GM18909 (cell line): ENCODE measurements at regions not wholly inside any gene's neighbourhood (a gene's known extent, or its start where the extent isn't known, plus 50 kb on each side); places are given as distances from the start of the nearest gene placed in this dataset.

Experiments used
- ATAC-seq: cut with Tn5 transposase; IDR thresholded peaks from one replicate; pipeline ENCODE4 v1.9.1; 2021; ENCODE audit warnings: mild to moderate bottlenecking; ENCODE audit not compliant: unreplicated experiment, poor library complexity

DNA sequence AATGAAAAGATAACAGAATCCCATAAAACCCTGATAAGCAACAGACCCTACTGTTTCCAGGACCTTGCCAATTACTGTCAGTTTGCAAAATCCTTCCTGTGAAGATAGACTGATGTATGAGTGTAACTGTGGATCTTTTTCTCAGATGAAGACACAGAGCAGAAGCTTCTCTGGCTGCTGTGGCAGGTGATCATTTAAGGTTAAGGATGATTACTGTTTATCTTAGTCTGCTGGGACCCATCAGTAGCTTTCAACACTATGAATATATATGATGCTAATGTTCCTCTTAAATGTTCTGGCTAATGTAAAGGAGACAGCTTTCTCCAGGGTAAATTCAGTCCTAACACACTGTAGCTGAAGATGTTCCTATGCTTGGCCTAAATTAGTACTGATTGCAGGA, 56.0 kb upstream of the CTTNBP2 start:
- ATAC-seq, result no peak

DNA sequence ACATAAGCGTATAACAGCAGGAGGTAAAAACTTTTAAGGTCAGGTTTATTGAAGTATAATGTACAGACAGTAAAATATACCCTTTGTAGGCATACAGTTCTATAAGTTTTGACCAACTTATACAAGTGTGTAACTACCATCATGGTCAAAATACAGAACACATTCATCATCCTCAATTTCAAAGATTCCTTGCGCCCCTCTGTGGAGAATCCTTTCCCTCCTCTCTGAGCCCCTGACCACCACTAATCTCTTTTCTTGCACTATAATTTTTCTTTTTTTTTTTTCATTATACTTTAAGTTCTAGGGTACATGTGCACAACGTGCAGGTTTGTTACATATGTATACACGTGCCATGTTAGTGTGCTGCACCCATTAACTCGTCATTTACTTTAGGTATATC, 58.1 kb upstream of the CTTNBP2 start:
- no peak for ATAC-seq

DNA sequence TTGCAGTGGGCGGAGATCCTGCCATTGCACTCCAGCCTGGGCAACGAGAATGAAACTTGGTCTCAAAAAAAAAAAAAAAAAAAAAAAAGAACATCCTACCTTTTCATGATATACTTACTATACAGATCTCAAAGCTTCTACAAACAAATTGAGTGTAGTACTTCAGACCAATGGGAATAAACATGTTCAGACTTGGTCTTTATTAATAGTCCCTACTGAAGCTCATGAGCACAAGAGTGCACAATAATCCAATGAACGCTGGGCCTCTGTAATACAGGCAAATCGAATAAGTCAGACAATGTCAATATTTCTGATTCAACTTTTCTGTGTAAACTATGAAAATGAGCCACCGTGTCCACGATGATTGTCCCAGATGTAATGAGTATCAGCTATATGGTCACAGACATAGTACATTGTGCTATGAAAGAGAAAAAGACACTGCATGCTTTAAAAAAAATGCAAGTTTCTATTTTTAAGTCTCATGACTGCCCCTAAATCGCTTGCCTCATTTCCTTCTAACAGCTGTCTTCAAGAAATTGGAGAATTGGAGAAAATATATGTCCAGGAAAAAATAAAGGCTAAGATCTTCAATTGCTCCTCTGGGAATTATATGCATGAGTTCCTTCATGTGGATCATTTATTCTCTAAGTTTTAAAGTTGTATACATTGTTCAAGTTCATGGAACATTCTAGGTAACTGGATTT, 64.0 kb upstream of the CTTNBP2 start:
- ATAC-seq, result no peak

DNA sequence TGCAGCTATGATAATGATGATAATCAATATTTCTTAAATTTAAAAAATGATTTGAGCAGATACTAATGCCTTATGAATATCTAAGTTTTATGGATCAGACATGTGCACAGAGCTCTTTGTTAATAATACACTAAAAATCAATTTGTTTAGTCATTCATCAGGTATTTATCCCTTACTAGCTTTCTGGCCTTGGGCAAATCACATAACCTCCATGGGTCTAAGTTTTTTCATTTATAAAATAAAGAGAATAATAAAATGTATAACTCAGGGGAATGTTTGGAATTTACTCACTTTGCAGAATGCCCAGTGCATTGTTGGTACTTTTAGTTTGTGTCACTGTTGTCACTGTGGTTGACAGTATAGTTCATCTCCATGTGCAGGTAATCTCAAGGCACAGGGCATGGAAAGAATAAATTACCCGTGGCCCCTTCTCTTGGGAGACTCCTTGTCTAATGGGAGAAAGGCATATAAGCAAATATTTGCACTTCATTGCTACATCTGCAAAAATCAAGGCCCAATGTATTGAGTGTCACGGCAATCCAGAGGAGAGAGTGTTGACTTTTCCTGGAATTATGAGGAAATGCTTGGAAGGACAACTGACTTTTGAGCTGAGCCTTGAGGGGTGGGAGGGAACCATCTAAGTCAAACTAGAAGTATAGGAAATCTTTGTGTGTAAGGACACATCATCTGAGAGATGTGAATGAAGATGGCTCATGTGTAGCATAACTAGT, 64.7 kb upstream of the CTTNBP2 start:
- no peak for ATAC-seq

DNA sequence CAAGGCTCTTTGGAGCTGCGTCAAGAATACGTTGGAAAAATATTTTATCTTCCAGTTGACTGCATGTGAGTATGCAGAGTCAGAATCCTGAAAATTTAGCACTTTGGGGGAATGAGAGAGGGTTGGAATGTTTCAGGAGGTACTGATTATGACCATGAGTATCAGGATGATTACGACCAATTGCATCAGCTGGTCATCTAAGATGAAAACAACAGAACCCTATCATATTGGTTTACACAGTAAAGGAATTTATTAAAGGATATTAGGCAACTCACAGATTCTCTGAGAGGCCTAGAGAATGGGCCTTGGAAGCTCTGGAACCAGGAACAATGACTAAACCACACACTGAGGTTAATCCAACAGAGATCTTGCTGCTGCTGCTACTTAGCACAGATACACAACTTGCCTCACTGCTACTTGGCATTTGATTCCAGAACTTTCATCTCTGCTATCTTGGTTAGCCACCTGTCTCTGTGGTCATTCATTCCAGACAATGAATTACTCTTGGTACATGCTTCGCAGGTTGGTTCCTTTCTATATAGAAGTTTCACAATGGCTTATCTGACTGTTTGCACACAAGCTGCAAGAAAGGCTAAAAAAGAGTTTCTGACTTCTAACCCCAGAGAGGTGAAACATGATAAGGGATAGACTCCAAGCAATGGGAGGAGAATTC, 68.0 kb upstream of the CTTNBP2 start:
- no peak for ATAC-seq

DNA sequence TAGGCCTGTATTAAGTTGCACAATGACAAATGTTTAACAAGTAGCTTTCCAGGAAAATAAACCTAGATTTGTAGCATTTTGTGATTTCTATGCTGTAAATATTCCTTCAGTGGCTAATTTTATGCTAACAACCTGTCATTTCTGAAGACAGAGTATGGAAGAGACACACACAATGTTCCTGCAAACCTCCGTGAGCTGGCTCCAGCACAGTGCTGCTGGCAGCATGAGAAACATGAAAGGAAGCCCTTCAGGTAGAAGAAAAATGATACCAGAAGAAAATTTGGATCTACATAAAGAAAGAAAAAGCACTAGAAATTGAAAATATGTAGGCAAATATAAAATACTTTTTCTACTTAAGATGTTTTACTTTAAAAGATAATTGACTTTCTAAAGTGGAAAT, 69.5 kb upstream of the CTTNBP2 start:
- ATAC-seq, result no peak

DNA sequence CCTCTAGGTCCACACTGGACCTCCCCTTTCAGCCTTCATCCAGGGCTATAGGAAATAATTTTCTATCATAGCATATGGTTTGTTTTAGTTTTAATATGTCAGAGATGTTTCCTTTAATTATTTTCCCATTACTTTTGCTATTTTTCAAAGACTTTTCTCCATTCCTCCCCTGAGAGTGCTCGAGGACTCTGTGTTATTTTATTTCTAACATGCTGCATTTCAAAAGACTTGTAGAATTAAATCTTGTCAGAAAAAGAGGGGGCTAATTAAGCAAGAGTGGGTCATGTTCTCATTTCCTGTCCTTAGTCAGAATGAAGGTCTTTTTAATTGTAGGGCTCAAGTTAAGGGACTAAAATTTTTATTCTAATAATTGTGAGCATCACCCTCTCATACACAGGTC, 71.6 kb upstream of the CTTNBP2 start:
- no peak for ATAC-seq

DNA sequence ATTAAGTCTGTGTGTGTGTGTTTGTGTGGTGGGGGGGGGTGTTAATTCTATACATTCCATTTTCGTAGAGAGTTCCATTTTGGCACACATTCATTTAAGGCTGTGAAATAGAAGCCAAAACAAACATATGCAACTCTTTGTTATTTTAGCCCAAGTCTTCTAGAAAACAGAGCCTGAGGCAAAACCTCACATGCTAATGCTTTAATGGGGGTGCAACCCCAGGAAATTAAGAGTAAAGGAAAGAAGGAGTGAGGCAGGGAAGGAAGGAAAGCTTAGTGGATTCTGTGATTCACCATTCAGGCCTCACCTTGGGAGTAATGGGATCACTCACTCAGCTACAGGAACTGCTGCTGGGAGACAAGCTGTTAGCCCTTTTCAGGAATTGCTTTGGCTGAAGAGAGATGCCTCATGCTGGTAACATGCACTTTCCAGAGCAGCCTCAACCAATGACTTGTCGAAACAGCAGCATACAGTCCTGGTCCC, 73.0 kb upstream of the CTTNBP2 start:
- no peak for ATAC-seq

DNA sequence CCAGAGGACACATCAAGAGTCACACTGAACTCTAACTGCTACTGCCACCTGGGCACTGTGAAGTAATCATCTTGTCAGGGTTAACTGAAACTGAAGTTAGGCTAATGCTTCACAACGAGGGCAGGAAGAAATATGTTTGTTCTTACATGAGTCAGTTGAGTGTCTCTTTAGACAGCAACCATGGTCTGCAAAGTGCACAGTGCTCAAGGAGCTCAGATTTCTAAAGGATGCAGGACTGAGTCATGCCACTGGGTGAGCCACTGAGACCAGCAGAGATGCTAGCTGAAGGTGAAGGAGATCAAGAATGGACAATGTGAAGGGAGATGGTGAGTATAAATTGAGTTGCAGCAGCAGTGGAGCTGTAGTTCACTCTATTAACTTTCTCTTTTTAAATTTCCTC, 76.0 kb upstream of the CTTNBP2 start:
- peak; percentile 56 for ATAC-seq

DNA sequence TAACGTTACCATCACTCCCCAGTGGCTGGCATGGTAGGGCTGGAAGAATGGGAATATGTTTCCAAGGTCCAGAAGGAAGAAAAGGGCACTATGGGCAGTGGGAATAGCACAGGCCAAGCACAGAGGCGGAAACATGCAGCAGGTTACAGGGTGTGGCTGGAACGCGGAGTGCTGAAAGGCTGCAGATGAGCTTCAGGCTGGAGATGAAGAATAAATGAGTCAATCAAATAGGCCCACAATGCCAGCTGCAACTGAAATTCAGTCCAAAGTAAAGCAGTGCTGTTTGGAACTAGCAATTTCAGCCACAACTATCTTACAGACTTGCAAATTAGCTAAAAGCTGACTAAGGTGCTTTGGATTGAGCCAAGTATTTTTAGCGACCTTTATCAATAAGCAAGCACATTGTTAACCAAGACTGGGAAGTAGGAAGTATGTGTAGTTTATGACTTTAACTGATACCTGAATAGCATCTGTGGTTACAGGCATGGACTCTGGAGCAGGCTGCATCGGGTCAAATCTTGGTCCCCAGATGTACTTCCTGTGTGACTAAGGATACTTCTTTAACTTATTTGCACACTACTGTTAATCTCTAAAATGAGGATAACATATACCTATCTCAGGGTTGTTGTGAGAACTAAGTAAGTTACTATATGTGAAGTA, 77.5 kb upstream of the CTTNBP2 start:
- ATAC-seq, result no peak

DNA sequence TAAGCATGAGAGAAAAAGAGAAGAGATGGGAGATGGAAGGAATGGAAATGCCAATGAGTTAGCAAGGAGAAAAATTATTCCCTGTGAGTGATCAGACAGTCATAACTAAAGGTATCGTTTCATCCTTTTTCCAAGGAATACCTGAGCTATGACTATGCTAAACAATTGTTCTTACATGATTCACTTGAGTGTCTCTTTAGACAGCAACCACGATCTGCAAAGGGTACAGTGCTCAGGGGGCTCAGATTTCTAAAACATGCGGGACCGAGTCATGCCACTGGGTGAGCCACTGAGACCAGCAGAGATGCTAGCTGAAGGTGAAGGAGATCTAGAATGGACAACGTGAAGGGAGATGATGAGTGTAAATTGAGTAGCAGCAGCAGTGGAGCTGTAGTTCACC, 78.0 kb upstream of the CTTNBP2 start:
- no peak for ATAC-seq

DNA sequence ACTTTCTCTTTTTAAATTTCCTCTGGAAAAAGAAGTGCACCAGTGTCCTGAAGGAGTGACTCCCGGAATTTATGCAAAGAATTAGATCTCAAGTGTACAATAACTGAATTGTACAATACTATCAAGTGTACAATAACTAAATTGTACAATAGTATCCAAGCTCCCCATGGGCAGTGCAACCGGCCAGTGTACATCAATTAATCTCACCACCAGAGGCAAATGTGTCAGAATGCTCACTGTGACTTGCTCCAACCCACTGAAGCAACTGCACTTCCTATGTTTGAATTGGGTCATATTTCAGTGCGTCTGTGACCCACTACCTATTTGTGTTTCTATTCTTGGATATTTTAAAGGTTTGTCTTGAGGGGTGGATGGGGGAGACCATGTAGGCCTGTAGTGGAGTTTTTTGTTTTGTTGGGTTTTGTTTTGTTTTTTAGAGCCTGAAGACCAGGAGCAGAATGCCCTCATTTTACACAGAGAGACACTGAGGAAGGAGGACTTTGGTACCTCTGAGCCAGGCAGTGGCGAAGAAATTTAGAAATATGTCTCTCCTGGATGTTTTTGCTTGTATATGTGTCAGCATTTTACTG, 78.5 kb upstream of the CTTNBP2 start:
- no peak for ATAC-seq

DNA sequence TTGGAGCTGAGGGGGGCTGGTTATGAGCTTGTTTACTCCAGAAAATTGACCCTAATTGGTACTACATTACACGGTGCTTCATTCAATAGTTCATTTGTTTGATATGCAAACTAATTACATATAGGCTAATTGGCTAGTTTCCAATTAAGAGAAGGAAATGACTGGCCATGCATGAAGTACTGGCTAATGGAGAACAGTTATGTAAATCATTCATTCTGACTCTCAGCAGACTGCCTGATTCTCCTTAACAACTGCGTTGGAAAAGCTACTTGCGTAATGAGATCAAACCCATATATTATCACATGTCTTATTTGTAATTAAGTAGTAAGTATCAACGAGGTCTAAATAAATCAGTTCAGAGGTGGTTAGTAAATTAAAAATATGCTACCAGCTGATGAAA, 81.8 kb upstream of the CTTNBP2 start:
- ATAC-seq, result no peak

DNA sequence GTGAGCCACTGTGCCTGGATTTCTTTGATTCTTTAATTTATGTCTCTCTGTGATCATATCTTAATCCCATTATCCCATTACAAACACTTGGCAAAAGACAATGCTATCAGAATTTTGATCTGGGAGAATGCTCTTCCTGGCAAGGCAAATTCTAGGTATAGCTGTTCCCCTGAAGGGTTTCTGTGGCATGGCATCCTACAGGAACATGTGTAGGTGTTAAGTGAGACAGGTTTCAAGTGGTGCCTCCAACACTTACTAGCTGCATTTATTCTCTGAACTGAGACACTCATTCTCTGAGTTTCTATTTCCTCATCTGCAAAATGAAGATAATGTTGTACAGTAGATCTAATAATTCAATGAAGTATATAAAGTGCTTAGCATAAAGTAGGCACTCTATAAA, 87.1 kb upstream of the CTTNBP2 start:
- ATAC-seq, result no peak

DNA sequence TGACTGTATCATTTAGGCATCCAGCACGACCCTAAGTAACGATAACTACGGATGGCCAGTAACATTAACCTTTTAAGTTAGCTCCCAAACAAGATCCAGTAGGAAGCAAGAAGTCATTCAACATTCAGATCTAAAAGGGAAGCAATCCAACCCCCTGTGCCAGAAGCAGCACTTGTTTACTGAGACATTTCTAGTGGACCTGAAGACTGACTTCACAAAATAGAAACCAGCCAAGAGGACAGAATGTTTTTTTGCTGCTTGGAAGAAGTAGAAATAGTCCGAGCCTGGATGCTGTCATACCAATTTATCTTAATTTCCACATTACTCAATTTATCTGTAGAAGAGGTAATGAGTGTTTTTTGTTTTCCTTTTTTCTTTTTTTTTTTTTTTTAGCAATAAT, 88.0 kb upstream of the CTTNBP2 start:
- no peak for ATAC-seq

DNA sequence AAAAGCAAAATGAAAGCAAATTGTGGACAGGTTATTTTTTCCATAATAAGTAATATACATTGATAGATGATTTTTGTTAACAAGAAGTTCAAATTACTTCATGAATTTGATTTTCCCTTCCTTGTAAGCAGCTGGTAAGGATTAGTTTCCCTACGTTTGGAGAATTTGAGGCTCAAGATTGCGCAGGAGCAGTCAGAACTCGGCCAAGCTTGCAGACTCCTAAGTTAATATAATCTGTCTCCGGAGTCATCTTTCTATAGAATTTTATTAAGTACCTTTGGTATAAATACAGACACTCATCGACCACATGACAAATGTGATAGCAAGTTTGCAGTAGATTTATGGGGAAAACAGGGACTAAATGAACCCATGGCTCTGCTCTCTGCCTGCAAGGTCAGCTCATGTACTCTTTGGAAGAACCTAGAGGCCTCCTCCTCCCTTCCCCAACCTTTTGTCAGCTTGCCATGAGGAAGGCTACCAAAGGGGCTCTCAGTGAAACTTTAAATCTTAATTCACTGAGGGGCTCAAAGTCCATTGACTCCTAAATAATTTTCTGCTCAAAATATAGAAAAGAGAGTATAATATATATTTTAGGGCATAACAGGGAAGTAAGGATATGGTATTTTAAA, 89.2 kb upstream of the CTTNBP2 start:
- no peak for ATAC-seq

DNA sequence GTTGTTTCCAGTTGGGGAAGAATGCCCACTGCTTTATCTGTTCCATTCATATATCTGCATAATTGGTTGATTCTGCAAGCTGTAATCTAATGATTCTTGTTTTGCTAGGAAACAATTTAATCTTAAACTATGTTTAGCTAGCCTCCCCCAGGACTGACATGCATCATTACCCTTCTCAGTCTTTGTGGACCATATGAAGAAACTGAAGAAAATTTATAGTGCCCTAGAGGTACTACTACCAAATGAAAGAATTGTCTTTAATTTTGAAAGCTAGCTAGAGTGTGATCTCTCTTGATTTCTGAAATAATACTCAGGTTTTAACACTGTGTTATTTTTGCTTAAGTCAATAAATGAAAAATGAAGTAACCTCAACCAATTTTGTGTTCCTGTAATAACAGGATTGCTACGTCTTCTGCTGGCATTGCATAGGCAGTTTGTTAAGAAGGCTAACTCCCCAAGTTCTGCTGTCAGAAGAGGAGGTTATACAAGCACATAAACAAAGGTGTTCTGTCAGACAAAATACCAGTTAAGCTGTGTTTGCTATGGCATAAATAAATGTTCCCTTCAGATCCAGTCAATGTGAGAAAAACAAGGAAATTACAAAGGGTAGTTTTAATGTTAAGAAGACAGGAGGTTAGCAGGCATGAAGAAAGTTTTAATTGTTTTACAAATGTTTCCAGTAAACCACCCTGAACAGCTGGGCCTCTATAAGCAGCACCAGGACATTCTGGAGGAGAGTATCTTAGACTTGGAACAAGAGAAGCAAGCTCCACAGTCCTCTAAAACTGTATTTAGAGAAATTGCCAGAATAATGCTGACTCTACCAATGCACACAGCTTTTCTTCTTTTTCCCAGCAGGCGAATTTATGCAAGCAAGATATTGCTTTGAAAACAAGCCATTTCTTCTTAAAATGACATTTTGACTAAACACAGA, 90.3 kb upstream of the CTTNBP2 start:
- ATAC-seq, result no peak

DNA sequence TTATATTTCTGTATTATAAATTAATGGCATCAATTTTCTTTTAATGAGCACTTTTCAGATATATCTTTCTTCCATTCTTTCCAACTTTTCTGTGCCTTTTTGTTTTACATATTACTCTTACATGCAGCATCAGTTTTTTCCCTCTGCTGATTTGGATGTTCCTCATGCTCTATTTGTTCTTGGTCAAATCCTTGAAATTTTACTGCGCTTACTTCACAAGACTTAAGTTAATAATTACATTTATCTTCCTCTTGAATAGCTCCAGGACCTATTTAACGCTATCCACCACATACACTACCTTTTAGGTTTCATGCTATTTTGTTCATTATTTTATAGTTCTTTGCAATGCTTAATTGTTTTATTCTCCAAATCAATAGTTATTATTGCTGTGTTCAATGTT, 97.6 kb upstream of the CTTNBP2 start:
- ATAC-seq, result no peak
